ENCODE measurements at regions not wholly inside any gene's neighbourhood (a gene's known extent, or its start where the extent isn't known, plus 50 kb on each side); places are given as distances from the start of the nearest gene placed in this dataset.

- TF ChIP-seq POLR2A (IDR thresholded peaks at IDR 0.05) (no peak), CTCF (IDR thresholded peaks at IDR 0.05) (no peak)
These were observed 1336.0 kb upstream of the CDH8 start for GRCh38 chr16:63372283-63372682.

All from vagina (tissue), 2 donors.